Ectodermal cell (in vitro differentiated cells): ENCODE measurements at regions not wholly inside any gene's neighbourhood (a gene's known extent, or its start where the extent isn't known, plus 50 kb on each side); places are given as distances from the start of the nearest gene placed in this dataset.

Source experiments
- H3K27ac ChIP-seq: 2 replicates; pipeline ENCODE4 v1.7.0; 2013; ENCODE audit warnings: mild to moderate bottlenecking, low read depth, low read length; ENCODE audit not compliant: insufficient read depth, poor library complexity, severe bottlenecking
- H3K27me3 ChIP-seq: 2 replicates; pipeline ENCODE4 v1.7.0; 2013; ENCODE audit warnings: mild to moderate bottlenecking, low read length; ENCODE audit not compliant: insufficient read depth, control insufficient read depth, poor library complexity, severe bottlenecking
- H3K36me3 ChIP-seq: one replicate; pipeline ENCODE4 v1.7.0; 2013; ENCODE audit warnings: low read length; ENCODE audit not compliant: control insufficient read depth, insufficient read depth
- H3K4me1 ChIP-seq: one replicate; pipeline ENCODE4 v1.7.0; 2013; ENCODE audit warnings: low read length; ENCODE audit not compliant: control insufficient read depth, insufficient read depth
- H3K4me3 ChIP-seq: 2 replicates; pipeline ENCODE4 v1.7.0; 2013; ENCODE audit warnings: low read depth, low read length, control low read depth; ENCODE audit not compliant: insufficient read depth
- H3K9me3 ChIP-seq: 2 replicates; pipeline ENCODE4 v1.7.0; 2013; ENCODE audit warnings: mild to moderate bottlenecking, low read length, moderate library complexity; ENCODE audit not compliant: control insufficient read depth
- WGBS, 2 experiments: methylation state at CpG; one replicate each; pipeline ENCODE4 v1.1.7; 2013; ENCODE audit warnings: missing lambda C conversion rate in 2 of 2; 5-methylcytosine and 5-hydroxymethylcytosine counted together

- H3K4me1 ChIP-seq = no peaks in the 10 kb centered on the region
- no peak overlapping the region for H3K4me3 ChIP-seq
- H3K36me3 ChIP-seq = no peaks in the 10 kb centered on the region
- H3K27ac ChIP-seq = no peak overlapping the region
- no peaks in the 10 kb centered on the region for H3K27me3 ChIP-seq
- H3K9me3 ChIP-seq = no peaks in the 10 kb centered on the region
- 94 to 98% methylated on average over 5 of the region's 5 CpGs for WGBS, 2 experiments
Observed at GRCh38 chr14:35992816-35993683, 166.9 kb downstream of the BRMS1L start.

- Histone ChIP-seq H3K4me3 (no peak overlapping the region), H3K27ac (no peak overlapping the region), H3K4me1 (no peaks in the 10 kb centered on the region), H3K27me3 (no peaks in the 10 kb centered on the region), H3K9me3 (no peaks in the 10 kb centered on the region), H3K36me3 (no peaks in the 10 kb centered on the region)
Observed at GRCh38 chr14:35991356-35991755, 165.2 kb downstream of the BRMS1L start.

DNA sequence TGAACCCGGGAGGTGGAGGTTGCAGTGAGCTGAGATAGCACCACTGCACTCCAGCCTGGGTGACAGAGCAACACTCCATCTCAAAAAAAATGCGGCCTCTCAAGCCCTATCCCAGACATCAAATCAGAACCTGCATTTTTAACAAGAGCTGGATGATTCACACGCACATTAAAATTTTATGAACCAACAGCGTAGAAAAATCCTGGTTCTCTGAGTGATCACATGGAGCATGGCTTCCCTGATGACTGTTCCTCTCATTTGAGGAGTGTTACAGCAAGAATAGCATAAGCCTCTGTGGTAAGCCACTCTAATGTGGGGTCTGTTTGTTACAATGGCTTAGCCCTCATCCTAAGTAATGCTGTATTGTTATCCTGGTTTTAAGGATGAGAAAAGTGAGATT lies 163.6 kb downstream of the BRMS1L start:
- Histone ChIP-seq H3K4me1 (no peaks in the 10 kb centered on the region), H3K4me3 (no peak overlapping the region), H3K27me3 (no peaks in the 10 kb centered on the region), H3K27ac (no peak overlapping the region), H3K9me3 (no peaks in the 10 kb centered on the region), H3K36me3 (no peaks in the 10 kb centered on the region)
- 96 to 97% methylated on average over 4 of the region's 4 CpGs for WGBS, 2 experiments

DNA sequence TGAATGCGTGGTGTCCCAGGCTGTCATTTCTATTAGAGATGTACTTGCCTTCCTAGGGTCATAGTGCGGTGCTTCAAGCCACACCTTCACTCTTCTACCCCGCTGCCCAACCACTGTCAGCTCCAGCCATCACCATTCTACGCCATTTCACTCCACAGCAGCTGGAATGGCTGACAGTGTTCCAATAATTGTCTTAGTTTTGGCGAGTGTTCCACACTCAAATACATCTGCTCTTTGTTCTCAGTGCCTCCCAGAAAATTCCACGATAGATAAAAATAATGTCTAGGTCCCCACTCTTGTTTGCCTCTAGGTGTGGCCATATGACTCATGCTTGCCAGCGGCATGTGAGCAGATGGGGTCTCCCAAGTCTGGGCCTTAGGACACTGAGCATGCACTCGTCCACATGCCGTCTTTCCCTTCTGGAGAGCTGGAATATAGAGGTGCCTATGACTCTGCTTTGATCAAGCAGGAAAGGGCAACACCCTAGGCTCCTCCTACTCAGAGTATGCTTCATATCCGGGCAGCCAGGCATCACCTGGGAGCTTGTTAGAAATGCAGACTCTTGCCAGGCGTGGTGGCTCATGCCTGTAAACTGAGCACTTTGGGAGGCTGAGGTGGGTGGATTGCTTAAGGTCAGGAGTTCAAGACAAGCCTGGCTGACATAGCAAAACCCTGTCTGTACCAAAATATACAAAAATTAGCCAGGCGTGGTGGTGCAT lies 163.0 kb downstream of the BRMS1L start:
- Histone ChIP-seq H3K9me3 (no peaks in the 10 kb centered on the region), H3K4me3 (no peak overlapping the region), H3K27me3 (no peaks in the 10 kb centered on the region), H3K36me3 (no peaks in the 10 kb centered on the region), H3K4me1 (no peaks in the 10 kb centered on the region), H3K27ac (no peak overlapping the region)
- 92 to 94% methylated on average over 12 of the region's 12 CpGs for WGBS, 2 experiments

DNA sequence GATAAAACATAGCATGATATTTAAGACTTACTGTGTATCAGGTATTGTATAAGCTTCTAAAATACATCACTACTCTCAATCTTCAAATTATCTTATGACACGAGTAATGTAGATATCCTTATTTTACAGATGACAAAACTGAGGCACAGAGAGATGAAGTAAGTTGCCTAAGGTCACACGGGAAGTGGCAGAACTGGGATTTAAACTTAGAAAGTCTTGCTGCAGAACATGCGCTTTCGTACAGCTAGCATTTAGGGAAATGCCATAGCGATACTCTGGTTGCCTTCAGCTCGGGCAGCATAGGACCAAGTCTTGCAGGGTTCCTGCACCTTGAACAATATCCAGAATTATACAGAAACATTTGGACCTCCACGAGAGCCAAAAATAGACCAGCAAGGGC lies 162.4 kb downstream of the BRMS1L start:
- Histone ChIP-seq H3K27ac (no peak overlapping the region), H3K36me3 (no peaks in the 10 kb centered on the region), H3K9me3 (no peaks in the 10 kb centered on the region), H3K4me1 (no peaks in the 10 kb centered on the region), H3K4me3 (no peak overlapping the region), H3K27me3 (no peaks in the 10 kb centered on the region)
- WGBS, 2 experiments = 93 to 95% methylated on average over 7 of the region's 7 CpGs

DNA sequence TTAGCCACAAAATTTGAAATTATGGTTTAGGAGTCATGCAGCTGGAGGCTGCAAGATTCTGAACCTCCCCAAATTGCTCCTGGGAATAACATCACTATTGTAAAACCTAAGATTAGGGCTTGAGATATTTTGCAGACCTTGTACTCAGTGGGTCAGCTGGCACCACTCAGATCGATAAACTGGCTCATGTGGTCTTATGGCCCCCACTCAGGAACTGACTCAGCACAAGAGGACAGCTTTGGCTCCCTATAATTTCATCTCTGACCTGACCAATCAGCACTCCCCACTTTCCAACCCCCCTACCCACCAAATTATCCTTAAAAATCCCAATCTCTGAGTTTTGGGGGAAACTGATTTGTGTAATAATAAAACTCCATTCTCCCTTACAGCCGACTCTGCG lies 161.6 kb downstream of the BRMS1L start:
- no peaks in the 10 kb centered on the region for H3K9me3 ChIP-seq
- 89 to 97% methylated on average over 1 to 3 of the region's 3 CpGs for WGBS, 2 experiments
- no peak overlapping the region for H3K27ac ChIP-seq
- H3K4me3 ChIP-seq = no peak overlapping the region
- no peaks in the 10 kb centered on the region for H3K36me3 ChIP-seq
- no peaks in the 10 kb centered on the region for H3K27me3 ChIP-seq
- no peaks in the 10 kb centered on the region for H3K4me1 ChIP-seq

DNA sequence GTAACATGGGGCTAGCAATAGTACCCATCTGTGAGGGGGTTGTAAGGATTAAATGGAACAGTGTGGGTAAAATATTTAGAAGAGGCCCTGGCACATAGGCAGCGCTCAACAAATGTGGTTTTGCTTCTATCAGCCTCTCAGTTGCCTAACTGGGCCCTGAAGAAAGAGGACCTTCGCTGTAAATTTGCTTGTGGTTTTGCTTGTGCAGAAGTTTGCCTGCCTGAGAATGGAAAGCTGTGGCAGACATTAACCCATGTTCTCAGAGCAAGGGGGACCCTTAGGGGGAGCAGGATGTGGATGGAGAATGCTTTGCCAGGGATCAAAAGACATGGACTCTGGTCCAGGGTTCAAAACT lies 160.1 kb downstream of the BRMS1L start:
- Histone ChIP-seq H3K36me3 (no peaks in the 10 kb centered on the region), H3K4me3 (no peak overlapping the region), H3K27ac (no peak overlapping the region), H3K4me1 (no peaks in the 10 kb centered on the region), H3K9me3 (no peaks in the 10 kb centered on the region), H3K27me3 (no peaks in the 10 kb centered on the region)
- WGBS, 2 experiments = 93 to 100% methylated on average over 2 of the region's 2 CpGs

DNA sequence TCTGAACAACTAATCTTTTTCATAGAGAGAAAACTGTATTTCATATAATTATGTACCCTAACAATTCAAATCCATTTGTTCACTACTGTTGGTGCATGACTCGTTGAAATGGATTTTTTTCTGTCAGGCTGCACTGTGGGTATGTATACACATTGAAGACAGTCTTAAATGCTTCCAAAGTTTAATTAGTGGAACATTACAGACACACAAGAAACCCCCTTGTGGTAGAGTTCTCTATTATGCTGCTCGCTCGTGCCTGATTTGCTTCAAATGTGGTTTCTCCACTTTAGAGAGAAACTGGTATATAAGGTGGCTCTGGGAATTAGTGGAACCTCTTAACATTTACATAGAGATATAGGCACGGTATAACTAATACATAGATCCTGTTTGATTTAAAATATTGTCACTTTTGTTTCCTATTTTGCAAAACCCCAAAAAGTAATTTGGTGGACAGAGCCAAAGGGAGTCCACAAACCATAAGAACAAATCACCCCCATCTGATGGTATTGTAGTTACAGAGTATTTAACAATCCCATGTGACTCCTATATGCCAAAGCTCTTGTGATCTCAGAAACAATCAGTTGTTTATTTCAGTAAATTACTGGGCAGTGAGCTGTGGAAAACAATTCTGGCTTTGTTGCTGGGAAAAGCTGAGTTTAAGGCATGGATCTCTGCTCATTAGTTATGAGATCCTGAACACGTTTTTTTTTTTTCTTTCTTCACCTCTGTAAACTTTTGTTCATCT lies 159.5 kb downstream of the BRMS1L start:
- no peak overlapping the region for H3K27ac ChIP-seq

DNA sequence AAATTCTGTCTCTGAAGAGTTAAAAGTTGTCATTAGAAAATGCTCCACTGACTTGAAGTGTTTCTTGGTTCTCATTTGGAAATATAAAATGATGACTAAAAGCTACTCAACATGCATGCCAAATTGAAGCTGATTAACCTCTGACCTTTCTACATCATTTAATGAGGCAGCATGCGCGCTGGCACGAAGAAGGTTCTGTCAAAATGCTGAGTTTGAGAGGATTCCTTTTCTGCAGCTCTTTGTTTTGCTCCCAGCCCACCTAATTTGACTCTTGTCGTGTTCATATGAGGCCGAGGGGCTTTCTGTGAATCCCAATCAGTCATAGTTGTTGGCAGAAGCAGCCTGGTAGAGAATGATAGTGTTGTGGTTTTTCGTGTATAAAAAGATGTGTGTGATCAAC lies 153.4 kb downstream of the BRMS1L start:
- no peak overlapping the region for H3K4me3 ChIP-seq
- WGBS, 2 experiments = 82% methylated on average over 6 of the region's 6 CpGs
- no peak overlapping the region for H3K27ac ChIP-seq
- no peaks in the 10 kb centered on the region for H3K9me3 ChIP-seq
- no peaks in the 10 kb centered on the region for H3K4me1 ChIP-seq
- no peaks in the 10 kb centered on the region for H3K36me3 ChIP-seq
- no peaks in the 10 kb centered on the region for H3K27me3 ChIP-seq

More for the DNA sequence above, 159.5 kb downstream of the BRMS1L start:
- Histone ChIP-seq H3K9me3 (no peaks in the 10 kb centered on the region), H3K4me1 (no peaks in the 10 kb centered on the region), H3K36me3 (no peaks in the 10 kb centered on the region), H3K27me3 (no peaks in the 10 kb centered on the region), H3K4me3 (no peak overlapping the region)
- WGBS, 2 experiments = 88 to 95% methylated on average over 3 to 4 of the region's 5 CpGs

DNA sequence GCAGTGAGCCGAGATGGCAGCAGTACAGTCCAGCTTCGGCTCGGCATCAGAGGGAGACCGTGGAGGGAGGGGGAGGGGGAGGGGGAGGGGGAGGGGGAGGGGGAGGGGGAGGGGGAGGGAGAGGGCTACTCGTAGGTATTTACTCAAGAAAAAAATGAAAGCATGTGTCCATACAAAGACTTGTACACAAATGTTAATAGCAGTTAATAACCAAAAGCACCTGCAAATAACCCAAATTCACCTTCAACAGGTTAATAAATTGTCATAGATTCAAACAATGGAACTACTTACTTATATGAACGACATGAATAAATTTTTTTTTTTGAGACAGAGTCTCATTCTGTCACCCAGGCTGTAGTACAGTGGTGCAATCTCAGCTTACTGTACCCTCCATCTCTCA lies 152.4 kb downstream of the BRMS1L start:
- H3K9me3 ChIP-seq = no peaks in the 10 kb centered on the region
- H3K36me3 ChIP-seq = no peaks in the 10 kb centered on the region
- H3K27ac ChIP-seq = no peak overlapping the region
- H3K4me3 ChIP-seq = no peak overlapping the region
- no peaks in the 10 kb centered on the region for H3K27me3 ChIP-seq
- 86 to 88% methylated on average over 1 to 3 of the region's 6 CpGs for WGBS, 2 experiments
- no peaks in the 10 kb centered on the region for H3K4me1 ChIP-seq
